Suprapubic skin (tissue), 3 donors: ENCODE measurements at regions not wholly inside any gene's neighbourhood (a gene's known extent, or its start where the extent isn't known, plus 50 kb on each side); places are given as distances from the start of the nearest gene placed in this dataset.

ENCODE experiments used
- EP300 ChIP-seq: sonication (generic); formaldehyde crosslinking; IDR thresholded peaks from one replicate; pipeline ENCODE4 v1.6.1; 2017; ENCODE audit warnings: antibody characterized with exemption
- TF ChIP-seq, protein P1 (sequence below), 2 donors: fragments of 200-600 bp in 1 of 2; fragments of 450-650 bp in 1 of 2; sonication (generic) in 1 of 2; IDR thresholded peaks; one replicate each; pipeline ENCODE4 v1.5.1; 2016 to 2019; ENCODE audit warnings: antibody characterized with exemption in 2 of 2, mild to moderate bottlenecking in 1 of 2, moderate library complexity in 1 of 2

DNA sequence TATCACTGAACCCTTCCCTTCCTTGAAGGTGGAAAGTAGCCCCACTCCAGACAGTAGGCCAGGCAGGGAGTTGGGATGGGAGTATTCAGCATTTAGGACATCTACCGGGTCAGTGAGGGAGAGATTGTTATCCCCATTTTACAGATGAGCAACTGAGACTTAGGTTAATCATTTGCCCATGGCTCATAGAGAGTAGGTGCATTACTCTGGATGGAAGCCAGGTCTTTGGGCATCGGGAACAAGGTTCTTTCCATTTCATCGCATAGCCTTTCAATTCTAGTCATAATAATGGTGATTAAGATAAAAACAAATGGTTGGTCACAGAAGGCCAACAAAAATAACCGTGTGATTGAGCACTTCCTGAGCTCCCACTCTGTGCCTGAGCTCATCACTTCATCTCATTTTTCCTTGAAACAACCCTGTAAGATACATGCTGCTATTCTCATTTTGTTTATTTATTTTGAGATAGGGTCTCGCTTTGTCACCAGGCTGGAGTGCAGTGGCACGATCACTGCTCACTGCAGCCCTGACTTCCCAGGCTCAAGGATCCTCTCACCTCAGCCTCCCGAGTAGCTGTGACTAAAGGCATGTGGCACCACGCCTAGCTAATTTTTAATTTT is 64.8 kb downstream of the NAV1 start:
- TF ChIP-seq, protein P1, sequence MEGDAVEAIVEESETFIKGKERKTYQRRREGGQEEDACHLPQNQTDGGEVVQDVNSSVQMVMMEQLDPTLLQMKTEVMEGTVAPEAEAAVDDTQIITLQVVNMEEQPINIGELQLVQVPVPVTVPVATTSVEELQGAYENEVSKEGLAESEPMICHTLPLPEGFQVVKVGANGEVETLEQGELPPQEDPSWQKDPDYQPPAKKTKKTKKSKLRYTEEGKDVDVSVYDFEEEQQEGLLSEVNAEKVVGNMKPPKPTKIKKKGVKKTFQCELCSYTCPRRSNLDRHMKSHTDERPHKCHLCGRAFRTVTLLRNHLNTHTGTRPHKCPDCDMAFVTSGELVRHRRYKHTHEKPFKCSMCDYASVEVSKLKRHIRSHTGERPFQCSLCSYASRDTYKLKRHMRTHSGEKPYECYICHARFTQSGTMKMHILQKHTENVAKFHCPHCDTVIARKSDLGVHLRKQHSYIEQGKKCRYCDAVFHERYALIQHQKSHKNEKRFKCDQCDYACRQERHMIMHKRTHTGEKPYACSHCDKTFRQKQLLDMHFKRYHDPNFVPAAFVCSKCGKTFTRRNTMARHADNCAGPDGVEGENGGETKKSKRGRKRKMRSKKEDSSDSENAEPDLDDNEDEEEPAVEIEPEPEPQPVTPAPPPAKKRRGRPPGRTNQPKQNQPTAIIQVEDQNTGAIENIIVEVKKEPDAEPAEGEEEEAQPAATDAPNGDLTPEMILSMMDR (IDR thresholded peaks at IDR 0.05), result no peak
- no peak for TF ChIP-seq EP300
